Esophagus muscularis mucosa (tissue), 4 donors: ENCODE measurements at regions not wholly inside any gene's neighbourhood (a gene's known extent, or its start where the extent isn't known, plus 50 kb on each side); places are given as distances from the start of the nearest gene placed in this dataset.

ENCODE experiments used
- DNase-seq: peaks from one replicate; pipeline ENCODE4 v3.0.0-alpha.2; 2017; ENCODE audit errors: extremely low spot score
- H3K27ac ChIP-seq, 4 donors: fragments of 200-600 bp; sonication (generic); replicated peaks in 1 of 4; 1 replicate in 3 of 4; 2 replicates in 1 of 4; pipeline ENCODE4 v1.5.1; 2016 to 2019; ENCODE audit warnings: mild to moderate bottlenecking in 1 of 4
- H3K27me3 ChIP-seq, 4 donors: fragments of 200-600 bp; sonication (generic); one replicate each; pipeline versions ENCODE4 v1.5.1 to v1.6.0; 2016 to 2019
- H3K36me3 ChIP-seq, 4 donors: fragments of 200-600 bp; sonication (generic); one replicate each; pipeline ENCODE4 v1.5.1; 2016 to 2019
- H3K4me1 ChIP-seq, 4 donors: fragments of 200-600 bp; sonication (generic); one replicate each; pipeline ENCODE4 v1.5.1; 2016 to 2019
- H3K4me3 ChIP-seq, 4 donors: fragments of 200-600 bp; sonication (generic); 1 replicate in 2 of 4; 2 replicates in 2 of 4; pipeline ENCODE4 v1.5.1; 2016 to 2019; ENCODE audit warnings: mild to moderate bottlenecking in 4 of 4, moderate library complexity in 1 of 4
- H3K9me3 ChIP-seq, 4 donors: fragments of 200-600 bp; sonication (generic); 1 replicate in 3 of 4; 2 replicates in 1 of 4; pipeline ENCODE4 v1.5.1; 2016 to 2019
- CTCF ChIP-seq, 3 experiments: fragments of 200-600 bp in 2 of 3; fragments of 450-650 bp in 1 of 3; sonication (generic) in 2 of 3; IDR thresholded peaks; one replicate each; pipeline ENCODE4 v1.5.1; 2017 to 2019; ENCODE audit warnings: antibody characterized with exemption in 3 of 3, mild to moderate bottlenecking in 2 of 3, moderate library complexity in 1 of 3
- EP300 ChIP-seq: sonication (generic); formaldehyde crosslinking; IDR thresholded peaks from one replicate; pipeline ENCODE4 v1.6.1; 2017; ENCODE audit warnings: antibody characterized with exemption
- POLR2A ChIP-seq: fragments of 450-650 bp; IDR thresholded peaks from one replicate; pipeline ENCODE4 v1.6.1; 2017; ENCODE audit warnings: antibody characterized with exemption, moderate library complexity, mild to moderate bottlenecking, low read depth
- POLR2AphosphoS5 ChIP-seq, 2 donors: sonication (generic); formaldehyde crosslinking; IDR thresholded peaks; one replicate each; pipeline ENCODE4 v1.6.1; 2017; ENCODE audit warnings: antibody characterized with exemption in 2 of 2
- WGBS: methylation state at CpG from one replicate; pipeline ENCODE4 v1.1.5; 2018; 5-methylcytosine and 5-hydroxymethylcytosine counted together
- intact Hi-C: fragments of 100-400 bp; cut with DNase I; formaldehyde crosslinking; loops from one replicate; pipeline ENCODE4 v1.15.1; 2023

GRCh38 chr9:89902450-89903140 lies 297.8 kb downstream of the GADD45G start:
- no peak overlapping the region for H3K27ac ChIP-seq
- no peaks in the 10 kb centered on the region for H3K36me3 ChIP-seq
- WGBS, result 33% methylated on average over 8 of the region's 8 CpGs
- no peaks in the 10 kb centered on the region for H3K27me3 ChIP-seq
- no peak overlapping the region for H3K4me3 ChIP-seq
- TF ChIP-seq POLR2AphosphoS5 (IDR thresholded peaks at IDR 0.05) (no peak), POLR2A (no peak)
- intact Hi-C loops, result no loop called here
- peaks cover 7 to 17% (median 15%) of the 10 kb centered on the region in 4 donors for H3K4me1 ChIP-seq
- peak; percentile 87 for DNase-seq
- H3K9me3 ChIP-seq, result no peaks in the 10 kb centered on the region

GRCh38 chr9:89903141-89903475 lies 298.3 kb downstream of the GADD45G start:
- intact Hi-C loops, result no loop called here
- Histone ChIP-seq H3K27me3 (no peaks in the 10 kb centered on the region), H3K4me3 (no peak overlapping the region), H3K36me3 (no peaks in the 10 kb centered on the region), H3K4me1 (peaks cover 7 to 17% (median 15%) of the 10 kb centered on the region in 4 donors), H3K27ac (no peak overlapping the region), H3K9me3 (no peaks in the 10 kb centered on the region)
- TF ChIP-seq POLR2AphosphoS5 (IDR thresholded peaks at IDR 0.05), result no peak
- TF ChIP-seq POLR2A, result no peak
- TF ChIP-seq EP300, result no peak
- TF ChIP-seq CTCF (IDR thresholded peaks at IDR 0.05), result no peak
- 76% methylated on average over 3 of the region's 3 CpGs for WGBS
- peak; percentile 81 for DNase-seq

- H3K27me3 ChIP-seq, result no peaks in the 10 kb centered on the region
- 71% methylated on average over 5 of the region's 5 CpGs for WGBS
- peaks cover 7 to 17% (median 15%) of the 10 kb centered on the region in 4 donors for H3K4me1 ChIP-seq
- no peak overlapping the region for H3K4me3 ChIP-seq
- no peak for TF ChIP-seq POLR2AphosphoS5 (IDR thresholded peaks at IDR 0.05)
- no peak for TF ChIP-seq EP300
- no peak for TF ChIP-seq POLR2A
- TF ChIP-seq CTCF (IDR thresholded peaks at IDR 0.05), result no peak
- intact Hi-C loops, result no loop called here
- no peaks in the 10 kb centered on the region for H3K36me3 ChIP-seq
- no peaks in the 10 kb centered on the region for H3K9me3 ChIP-seq
- peak; percentile 57 for DNase-seq
- H3K27ac ChIP-seq, result no peak overlapping the region
Measured at GRCh38 chr9:89905606-89906338, 301.0 kb downstream of the GADD45G start.

GRCh38 chr9:89911721-89912604 lies 307.2 kb downstream of the GADD45G start:
- 80% methylated on average over 9 of the region's 9 CpGs for WGBS

More at GRCh38 chr9:89911721-89912604, 307.2 kb downstream of the GADD45G start:
- Histone ChIP-seq H3K4me3 (no peak overlapping the region), H3K36me3 (no peaks in the 10 kb centered on the region), H3K9me3 (no peaks in the 10 kb centered on the region), H3K27ac (no peak overlapping the region), H3K27me3 (no peaks in the 10 kb centered on the region), H3K4me1 (no peaks in the 10 kb centered on the region)
- peak; percentile 91 for DNase-seq
- TF ChIP-seq CTCF (IDR thresholded peaks at IDR 0.05), result no peak
- intact Hi-C loops, result no loop called here
